ENCODE measurements at regions not wholly inside any gene's neighbourhood (a gene's known extent, or its start where the extent isn't known, plus 50 kb on each side); places are given as distances from the start of the nearest gene placed in this dataset.

DNA sequence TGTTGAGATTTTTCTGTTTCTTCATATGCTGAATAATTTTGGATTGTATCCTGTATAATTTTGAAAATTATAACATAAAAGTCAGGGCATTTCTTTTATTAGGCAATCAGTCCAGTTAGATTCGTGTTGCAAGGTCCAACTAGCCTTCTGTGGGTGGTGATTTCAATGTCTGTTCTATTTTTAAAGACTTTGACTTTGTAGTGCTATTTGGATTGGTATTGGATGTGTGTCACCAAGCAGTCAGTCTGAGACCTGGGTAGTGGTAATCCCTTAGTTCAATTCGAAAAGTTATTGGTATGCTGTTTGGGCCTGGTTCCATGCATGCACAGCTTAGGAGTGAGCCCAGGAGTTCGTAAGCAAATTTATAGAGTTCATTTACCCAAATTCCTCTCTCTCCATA is 82.2 kb downstream of the EPDR1 start:
- in situ Hi-C loops (cut with MboI; ENCODE audit: low sequenced_read_pairs): no loop called here

DNA sequence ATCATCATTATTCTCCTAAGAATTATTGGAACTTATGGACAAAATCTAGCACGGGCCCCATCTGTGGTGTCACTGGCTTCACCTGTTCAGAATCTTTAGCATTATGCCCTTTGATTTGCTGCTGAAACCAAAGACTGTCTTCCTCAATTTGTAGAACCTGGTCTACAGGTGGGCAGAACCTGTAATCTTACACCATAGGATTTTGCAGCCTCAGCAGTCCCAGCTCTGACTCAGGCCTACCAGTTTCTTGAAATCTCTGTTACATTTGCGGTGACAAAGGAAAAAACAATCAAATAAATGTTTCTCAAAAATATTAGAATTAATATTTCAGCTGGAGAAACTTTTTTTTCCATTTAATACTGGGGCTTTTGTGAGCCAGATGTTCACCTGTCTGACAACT is 86.1 kb downstream of the EPDR1 start:
- in situ Hi-C loops (cut with MboI; ENCODE audit: low sequenced_read_pairs): no loop called here

DNA sequence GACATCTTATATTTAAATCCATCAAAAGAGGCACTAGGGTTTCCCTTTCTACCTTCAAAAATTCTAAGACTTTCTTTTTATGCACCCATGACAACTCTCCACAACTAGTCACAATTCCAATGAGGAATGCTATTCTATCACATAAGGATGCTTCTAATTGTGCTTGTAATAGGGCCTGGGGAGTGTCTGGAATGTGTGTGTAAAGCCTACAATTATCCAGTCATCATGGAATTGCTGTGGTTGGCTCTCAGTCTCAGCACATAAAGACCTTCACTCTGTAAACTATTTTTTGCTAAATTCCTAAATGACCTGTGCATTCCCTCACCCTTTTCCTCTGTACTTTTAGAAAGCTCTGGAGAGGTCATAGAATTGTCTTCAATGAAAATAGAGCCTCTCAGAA is 86.7 kb downstream of the EPDR1 start:
- in situ Hi-C loops (cut with MboI; ENCODE audit: low sequenced_read_pairs): no loop called here

DNA sequence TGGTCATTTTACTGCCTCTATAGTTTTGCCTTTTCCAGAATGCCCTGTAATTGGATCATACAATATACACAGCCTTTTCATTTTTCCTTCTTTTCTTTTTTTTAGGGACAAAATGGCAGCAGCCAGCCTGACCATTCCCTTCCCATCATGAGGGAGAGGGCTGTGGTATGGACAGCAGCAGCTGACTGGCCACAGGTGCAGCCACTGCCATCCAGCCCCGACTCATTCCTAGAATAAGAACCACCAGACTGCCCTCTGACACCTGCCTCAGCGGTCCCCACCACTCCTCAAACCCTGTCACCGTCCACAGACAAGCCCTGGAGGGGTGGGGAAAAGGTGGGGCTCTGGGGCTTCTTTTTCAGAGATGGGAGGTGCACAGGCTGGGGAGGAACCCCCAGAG is 92.8 kb downstream of the EPDR1 start:
- in situ Hi-C loops (cut with MboI; ENCODE audit: low sequenced_read_pairs): no loop called here

DNA sequence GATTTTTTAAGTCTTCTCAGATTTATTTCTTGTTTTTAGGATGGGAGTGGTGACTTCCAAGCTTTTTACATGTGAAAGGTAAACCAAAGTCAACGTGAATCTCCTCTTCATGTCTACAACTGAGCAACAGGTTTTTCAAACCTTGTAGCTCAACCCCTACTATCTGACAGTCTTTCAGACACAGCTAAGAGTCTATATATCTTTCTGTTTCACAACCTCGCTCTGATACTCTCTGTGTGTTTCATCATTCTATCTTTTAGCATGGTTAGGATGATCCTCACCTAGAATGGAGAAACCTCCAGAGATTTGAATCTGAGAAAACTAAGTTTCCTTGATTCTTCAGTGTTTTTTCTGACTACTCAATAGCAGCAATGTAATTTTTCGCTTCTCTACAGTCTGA is 96.1 kb downstream of the EPDR1 start:
- in situ Hi-C loops (cut with MboI; ENCODE audit: low sequenced_read_pairs): no loop called here

DNA sequence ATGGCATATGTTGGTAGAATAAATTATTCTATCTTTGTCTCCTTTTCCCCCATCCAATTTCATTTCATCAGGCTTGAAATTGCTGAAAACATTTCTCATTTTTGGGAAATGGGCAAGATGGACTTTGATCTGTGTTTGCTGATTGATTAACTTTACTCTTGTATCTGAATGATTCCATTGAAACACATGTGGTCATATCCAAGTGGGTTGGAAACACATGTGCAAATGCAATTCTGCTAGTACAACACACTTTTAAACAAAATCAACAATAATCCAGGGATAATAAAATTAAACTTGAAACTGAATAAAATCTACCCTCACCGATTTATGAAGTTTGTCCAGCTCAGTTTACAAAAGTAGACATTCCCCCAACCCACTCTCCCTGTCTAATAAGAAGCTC is 96.9 kb downstream of the EPDR1 start:
- in situ Hi-C loops (cut with MboI; ENCODE audit: low sequenced_read_pairs): no loop called here

DNA sequence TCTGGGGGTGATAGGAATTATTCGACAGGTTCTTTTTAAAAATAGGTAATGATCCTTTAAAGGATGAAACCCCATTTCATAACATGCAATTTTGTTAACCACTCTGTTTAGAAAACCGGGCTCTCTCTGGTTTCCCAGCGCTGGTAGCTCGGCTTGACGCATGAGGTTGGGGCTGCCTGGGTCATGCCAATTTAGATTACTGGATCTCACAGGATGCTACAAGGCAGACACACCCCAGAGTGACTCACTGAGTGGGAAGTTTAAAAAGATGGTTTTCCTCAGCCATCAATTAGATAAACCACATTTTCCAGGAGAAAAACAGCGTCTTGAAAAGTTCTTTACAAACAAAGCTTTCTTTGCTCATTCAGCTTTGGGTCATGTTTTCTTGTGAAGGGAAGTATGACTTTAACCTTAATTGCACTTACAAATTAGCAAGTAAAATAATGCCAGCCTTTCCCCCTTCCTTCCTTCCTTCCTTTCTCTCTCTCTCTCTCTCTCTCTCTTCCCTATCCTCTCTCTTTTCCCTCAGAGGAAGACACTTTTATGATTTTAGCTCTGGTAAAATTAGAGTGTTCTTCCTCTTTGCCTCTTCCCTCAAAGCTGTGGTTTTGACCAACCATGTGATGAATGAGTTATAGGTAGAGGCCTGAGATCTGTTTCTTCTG is 99.8 kb downstream of the EPDR1 start:
- in situ Hi-C loops (cut with MboI; ENCODE audit: low sequenced_read_pairs): no loop called here

DNA sequence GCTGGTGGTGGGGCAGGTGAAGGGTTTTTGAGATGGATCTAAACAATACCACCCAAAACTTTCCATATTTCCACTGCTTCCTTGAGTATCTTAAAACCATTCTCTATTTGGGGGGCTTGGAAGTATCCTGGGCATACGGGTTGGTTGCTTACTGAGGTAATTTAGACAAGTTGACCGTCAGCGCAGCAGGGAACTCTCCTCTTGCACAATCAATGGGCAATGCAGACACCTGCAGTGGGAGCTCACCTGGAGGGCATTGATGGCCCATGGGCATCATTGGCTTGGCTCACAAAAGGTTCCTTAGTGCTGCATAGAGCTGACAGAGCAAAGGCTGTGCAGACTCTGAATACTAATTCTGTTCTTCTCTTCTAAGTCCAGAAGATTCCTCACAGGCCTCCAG is 101.5 kb downstream of the EPDR1 start:
- in situ Hi-C loops (cut with MboI; ENCODE audit: low sequenced_read_pairs): no loop called here

DNA sequence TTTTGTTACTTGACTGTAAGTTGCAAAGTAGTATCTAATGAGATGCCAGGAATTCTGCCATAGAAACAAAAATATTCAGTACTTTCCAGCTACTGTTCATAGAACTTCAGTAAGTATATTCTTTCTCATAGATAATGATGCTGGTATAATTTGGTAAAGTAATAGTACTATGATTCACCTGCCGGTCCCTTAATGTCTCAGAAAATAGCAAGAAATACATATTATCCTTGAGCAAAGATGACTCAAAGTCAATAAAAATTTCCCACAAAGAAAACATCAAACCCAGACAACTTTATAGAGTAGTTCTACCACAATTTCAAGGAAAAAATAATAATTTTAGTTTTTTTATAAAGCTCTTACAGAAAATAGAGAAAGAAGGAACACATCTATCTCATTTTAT is 105.4 kb downstream of the EPDR1 start:
- in situ Hi-C loops (cut with MboI; ENCODE audit: low sequenced_read_pairs): no loop called here

DNA sequence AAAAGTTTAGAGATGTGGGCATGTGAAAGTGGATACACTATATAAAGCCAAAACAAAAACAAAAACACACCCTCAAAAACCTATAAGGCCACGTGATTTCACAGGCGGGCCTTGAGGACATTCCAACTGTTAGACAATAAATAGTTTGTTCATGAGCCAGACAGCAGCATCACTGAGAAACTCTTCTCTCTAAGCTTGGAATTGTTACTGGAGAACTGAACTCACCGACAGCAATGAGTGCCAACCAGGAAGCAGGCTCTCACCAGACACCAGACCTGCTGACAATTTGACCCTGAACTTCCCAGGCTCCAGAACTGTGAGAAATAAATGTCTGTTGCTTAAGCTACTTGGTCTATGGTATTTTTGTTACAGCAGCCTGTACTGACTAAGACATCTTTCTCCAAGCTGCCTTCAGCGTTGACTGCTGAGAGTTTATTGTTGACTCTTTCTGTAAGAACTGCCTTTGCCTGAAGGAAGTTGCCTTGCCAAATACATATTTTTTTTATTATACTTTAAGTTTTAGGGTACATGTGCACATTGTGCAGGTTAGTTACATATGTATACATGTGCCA is 107.5 kb downstream of the EPDR1 start:
- in situ Hi-C loops (cut with MboI; ENCODE audit: low sequenced_read_pairs): no loop called here

DNA sequence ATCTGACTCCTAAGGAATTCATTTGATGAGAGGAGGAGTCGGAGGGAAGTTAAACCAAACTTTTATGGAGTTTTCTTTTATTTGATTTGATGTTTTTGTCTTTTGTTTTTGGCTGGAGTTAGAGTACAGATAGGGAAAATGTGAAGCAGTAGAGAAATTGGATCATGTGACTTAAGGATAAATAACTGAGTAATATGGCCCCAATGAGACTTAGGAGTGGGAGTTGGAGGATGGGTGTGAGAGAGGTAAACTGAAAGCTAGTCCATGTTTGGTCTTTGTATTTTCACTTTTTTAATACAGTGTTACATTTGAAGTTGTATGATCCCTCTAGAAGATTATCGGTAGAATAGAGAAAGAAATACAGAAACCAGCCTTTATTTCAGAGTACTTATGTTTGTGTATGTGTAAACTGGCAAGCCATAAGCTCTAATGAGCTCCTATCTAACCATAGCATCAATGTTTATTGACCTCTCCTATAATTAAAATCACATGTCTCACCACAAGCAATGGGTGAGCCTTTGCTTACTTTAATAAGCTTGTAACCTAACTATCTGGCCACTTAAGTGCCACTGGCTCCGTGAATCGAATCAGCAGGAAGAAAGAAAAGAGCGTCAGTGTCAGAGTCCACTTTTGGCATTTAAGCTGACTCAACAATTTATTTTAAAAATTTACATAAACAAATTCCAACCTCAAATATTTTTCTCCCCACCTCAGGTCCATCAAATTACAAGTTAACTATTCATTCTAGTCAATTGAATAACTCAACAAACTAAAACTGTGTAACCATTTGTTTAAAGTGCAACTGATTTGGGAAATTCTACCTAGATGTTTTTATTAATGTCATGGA is 113.8 kb downstream of the EPDR1 start:
- in situ Hi-C loops (cut with MboI; ENCODE audit: low sequenced_read_pairs): no loop called here

DNA sequence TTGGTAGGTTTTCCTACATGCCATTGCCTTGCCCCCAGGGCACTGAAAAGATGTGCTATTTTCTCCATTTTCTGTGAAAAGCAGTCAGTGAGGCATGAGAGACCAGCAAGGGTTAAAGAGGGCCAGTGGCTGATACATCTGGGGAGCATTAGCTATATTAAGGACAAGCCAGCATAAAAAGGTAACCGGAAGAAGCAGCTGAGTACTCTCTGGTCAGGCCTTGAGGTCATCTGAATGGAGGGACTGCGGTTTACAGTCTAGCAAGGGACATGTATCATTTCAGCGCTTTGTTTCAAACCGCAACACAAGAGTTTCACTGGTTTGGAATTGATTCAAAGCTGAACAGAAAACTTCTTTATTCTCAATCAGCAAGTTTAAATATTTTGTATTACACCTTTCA is 120.4 kb downstream of the EPDR1 start:
- in situ Hi-C loops (cut with MboI; ENCODE audit: low sequenced_read_pairs): no loop called here

DNA sequence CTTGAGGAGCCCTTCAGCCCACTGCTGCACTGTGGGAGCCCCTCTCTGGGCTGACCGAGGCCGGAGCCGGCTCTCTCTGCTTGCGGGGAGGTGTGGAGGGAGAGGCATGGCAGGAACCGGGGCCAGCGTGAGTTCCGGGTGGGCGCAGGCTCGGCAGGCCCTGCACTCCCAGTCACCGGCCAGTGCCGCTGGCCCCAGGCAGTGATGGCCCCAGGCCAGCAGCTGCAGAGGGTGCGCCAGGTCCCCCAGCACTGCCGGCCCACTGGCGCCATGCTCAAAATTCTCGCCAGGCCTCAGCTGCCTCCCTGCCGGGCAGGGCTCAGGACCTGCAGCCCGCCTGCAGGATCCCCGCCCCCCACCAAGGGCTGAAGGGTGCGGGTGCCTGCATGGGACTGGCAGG is 128.4 kb upstream of the STARD3NL start:
- in situ Hi-C loops (cut with MboI; ENCODE audit: low sequenced_read_pairs): no loop called here

DNA sequence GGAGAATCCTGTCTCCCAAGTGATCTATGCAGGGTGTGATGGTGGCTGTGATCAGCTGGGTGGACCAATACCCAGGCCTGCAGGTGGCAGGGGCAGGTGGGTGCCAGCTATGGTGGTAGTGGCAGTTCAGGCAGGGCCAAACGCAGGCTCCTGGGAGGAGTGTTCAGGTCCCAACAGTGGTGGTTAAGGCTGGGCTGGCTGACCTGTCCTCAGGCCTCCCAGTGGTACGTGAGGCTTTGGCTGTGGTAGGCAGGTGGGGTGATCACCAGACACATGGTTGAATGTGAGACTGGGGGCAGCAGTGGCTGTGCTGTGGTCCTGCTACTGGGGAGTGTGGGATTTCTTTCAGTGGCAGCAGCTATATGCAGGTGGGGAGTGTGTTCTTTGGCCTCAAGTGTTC is 126.7 kb upstream of the STARD3NL start:
- in situ Hi-C loops (cut with MboI; ENCODE audit: low sequenced_read_pairs): no loop called here

DNA sequence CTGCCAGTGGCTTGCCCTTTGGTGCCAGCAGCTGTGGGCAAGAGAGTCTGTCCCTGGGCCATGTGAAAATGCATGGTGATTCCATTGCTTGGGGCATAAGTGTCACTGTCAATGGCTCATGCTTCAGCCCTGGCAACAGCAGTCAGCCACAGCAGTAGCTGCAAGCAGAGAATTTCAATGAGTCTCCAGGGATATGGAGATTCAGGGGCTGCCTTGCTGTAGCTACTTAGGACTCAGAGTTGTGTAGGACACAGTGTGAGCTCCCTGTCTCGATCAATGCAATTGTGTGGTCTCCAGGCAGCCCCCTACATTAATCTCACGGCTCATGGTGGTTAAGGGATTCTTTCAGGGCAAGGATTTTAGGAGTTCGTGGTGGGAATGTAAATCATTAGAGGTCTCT is 126.3 kb upstream of the STARD3NL start:
- in situ Hi-C loops (cut with MboI; ENCODE audit: low sequenced_read_pairs): no loop called here

DNA sequence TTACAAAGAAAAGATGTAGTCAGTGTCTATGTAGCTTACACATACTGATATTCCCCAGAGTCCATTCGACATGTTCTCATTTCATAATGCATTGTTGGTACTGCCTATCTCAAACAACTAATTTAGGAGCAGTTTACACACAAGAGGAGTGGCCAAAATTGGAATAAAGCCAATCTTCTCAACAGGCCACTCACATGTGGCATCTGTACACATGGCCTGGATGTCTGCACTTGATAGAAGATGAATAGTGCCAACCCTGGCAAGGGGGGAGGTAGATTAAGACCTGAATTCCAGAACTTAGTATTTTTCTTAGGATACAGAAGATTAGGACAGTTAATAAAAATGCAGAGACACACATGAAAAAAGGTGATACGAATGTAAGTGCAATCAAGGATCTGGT is 125.3 kb upstream of the STARD3NL start:
- in situ Hi-C loops (cut with MboI; ENCODE audit: low sequenced_read_pairs): no loop called here

DNA sequence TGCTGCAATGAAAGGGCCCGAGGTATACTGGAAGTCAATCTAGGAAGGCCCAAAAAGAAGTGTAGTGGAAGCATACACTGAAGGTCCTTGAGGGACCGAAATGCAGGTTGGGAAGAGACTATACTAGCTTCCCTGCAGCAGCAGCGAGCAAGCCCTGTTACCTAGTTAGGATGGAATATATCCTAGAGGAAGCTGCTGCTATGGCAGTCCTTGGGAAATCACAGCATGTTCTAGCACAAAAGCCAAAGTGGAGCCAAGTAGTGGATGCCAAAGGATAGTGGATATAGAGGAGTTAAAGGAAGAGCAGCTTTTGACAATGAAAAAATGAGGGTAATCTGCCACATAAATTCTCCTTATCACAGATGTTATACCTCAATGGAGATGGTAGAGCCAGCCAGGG is 123.8 kb upstream of the STARD3NL start:
- in situ Hi-C loops (cut with MboI; ENCODE audit: low sequenced_read_pairs): no loop called here

DNA sequence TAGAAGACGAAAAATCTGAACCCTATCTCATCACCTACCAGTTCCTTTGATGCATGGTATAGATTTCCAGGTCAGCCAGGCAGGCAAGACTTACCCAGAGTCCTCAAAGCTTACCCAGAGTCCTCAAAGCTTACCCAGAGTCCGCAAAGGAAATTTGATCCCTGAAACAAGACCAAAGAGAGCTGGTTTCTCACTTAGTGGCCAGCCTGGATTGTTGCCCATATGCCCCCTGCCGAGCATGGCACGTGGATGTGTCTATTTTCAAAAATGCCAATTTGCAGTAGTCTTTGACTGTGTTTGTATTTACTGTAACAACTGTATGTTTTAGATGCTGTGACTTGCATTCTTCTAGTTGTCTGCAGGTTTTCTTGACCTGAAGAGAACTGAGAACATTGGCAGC is 120.2 kb upstream of the STARD3NL start:
- in situ Hi-C loops (cut with MboI; ENCODE audit: low sequenced_read_pairs): no loop called here

DNA sequence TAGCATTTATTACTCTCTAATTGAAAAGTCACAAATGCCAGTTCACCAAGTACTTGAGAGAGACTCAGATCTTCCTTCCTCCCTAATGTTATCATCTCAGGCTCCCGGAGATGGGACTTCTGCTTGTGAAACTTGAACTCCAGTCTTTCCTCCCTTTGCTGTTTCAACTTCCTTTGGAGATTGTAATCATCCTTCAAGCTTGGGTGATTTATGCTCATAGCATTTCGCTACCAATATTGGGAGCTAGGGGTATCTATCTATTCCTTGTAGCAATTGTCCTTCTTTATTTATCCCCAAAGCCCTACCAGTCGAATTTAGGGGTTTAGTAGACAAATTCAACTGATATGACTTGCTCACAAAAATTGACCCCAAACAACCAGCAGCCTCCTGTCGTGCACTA is 117.9 kb upstream of the STARD3NL start:
- in situ Hi-C loops (cut with MboI; ENCODE audit: low sequenced_read_pairs): no loop called here

DNA sequence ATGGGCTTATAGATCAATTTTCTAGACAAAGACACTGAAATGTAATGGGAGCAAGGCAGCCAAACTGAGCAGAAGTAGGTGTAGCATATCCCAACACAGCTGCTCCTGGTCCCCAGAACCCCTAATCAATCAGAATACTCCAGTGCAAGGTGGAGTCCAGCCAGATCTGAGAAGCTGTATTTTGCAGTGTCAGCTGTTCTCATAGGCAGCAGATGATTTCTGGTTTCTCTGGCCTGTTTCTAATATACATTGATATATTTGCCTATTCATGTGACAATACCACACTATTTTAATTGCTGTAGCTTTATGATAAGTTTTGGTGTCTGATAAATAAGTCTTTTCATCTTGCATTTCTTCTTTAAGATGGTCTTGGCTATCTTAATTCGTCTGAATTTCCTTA is 117.4 kb upstream of the STARD3NL start:
- in situ Hi-C loops (cut with MboI; ENCODE audit: low sequenced_read_pairs): no loop called here

DNA sequence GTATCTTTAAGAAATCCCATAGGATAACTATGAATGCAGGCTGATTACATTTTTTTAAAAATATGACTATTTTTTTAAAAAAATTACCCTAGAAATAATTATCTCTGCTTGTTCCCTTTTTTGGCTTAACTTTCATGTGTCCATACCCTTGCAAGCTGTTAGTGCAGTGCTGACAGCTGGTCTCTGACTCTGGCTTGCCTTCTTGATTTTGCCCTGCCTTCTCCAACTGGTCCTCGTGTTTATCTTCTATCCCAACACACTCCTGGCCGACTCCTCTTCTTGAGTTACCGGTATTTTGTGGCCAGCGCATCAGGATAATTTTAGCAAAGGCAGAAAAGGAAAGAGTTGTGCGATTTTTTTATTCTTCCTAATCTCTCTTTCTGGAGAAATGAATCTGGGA is 111.7 kb upstream of the STARD3NL start:
- in situ Hi-C loops (cut with MboI; ENCODE audit: low sequenced_read_pairs): no loop called here

DNA sequence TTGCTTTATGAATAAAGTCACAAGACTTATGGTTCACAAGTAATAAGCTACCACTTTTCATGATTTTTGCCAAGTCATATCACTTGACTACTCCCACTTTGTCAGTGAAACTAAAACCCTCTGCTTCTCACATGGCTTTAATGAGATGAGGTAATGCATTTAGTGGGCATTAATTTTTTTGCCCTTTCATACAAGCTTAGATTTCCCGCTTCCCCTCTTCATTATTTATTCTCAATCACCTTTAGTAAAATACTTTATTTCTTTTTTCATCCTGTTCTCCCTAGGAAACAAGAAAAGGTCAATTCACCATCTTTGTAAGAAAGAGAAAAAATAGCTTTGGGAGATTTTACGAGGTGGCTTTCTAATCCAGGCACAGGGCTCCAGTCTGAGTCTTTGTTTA is 109.6 kb upstream of the STARD3NL start:
- in situ Hi-C loops (cut with MboI; ENCODE audit: low sequenced_read_pairs): no loop called here

All from HL-60/S4 treated with retinoic acid at 250 ng/mL for 4 days and 3 days (cell line).